ENCODE measurements at regions not wholly inside any gene's neighbourhood (a gene's known extent, or its start where the extent isn't known, plus 50 kb on each side); places are given as distances from the start of the nearest gene placed in this dataset.

DNA sequence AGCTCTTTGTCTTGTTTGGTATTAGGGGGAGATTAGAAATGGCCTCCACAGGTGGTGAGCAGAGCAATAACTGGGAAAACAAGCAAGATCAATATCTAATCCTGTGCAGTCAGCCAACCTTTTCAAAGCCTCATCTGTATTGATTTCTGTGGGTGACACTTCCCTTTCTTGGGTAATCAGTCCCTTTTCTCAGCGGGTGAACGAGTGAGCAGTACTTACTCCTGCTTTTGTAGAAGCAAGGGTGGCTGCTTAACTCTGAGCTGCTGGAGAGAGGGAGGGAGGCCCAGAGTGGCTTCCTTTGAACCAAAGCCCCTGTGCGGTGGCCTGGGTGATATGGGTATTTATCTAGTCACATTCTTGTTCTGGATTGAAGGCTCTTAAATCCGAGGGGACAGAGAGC, 254.8 kb upstream of the CHD6 start:
- no peak for DNase-seq
- H3K27me3 Mint-ChIP-seq: peaks cover 12% of the 10 kb centered on the region
- no peak overlapping the region for H3K4me3 Mint-ChIP-seq
- ATAC-seq: no peak
- no peaks in the 10 kb centered on the region for H3K4me1 Mint-ChIP-seq
- ChIA-PET POLR2A (no interaction called here), CTCF (no interaction called here)
- H3K9me3 Mint-ChIP-seq (ENCODE audit: low read depth): peaks cover 7% of the 10 kb centered on the region
- H3K36me3 Mint-ChIP-seq (ENCODE audit: low read depth): no peaks in the 10 kb centered on the region
- intact Hi-C loops (cut with DNase I, micrococcal nuclease): no loop called here
- H3K27ac Mint-ChIP-seq: no peak overlapping the region

GRCh38 chr20:41870869-41871462, 252.8 kb upstream of the CHD6 start:
- Mint-ChIP-seq H3K4me3 (no peak overlapping the region), H3K27me3 (peaks cover 10% of the 10 kb centered on the region), H3K4me1 (no peaks in the 10 kb centered on the region), H3K27ac (no peak overlapping the region), H3K36me3 (ENCODE audit: low read depth) (no peaks in the 10 kb centered on the region), H3K9me3 (ENCODE audit: low read depth) (peaks cover 9% of the 10 kb centered on the region)
- no peak for ATAC-seq
- ChIA-PET CTCF (no interaction called here), POLR2A (no interaction called here)
- no peak for DNase-seq
- intact Hi-C loops (cut with DNase I, micrococcal nuclease): no loop called here

DNA sequence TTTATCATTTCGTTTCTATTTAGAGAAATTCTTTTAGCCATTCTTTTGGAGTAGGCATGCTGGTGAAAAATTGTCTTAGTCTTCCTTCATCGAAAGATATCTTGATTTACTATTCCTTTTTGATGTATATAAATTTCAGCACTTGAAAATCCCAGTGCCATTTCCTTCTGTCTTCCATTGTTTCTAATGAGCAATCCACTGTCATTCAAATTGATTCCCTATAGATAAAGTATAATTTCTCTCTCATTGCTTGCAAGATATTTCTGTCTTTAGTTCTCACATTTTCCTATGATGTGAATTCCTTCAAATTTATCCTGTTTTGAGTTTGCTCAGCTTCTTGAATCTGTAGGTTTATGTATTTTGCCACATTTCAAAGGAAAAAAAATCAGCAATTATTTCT, 251.1 kb upstream of the CHD6 start:
- ChIA-PET POLR2A (no interaction called here), CTCF (no interaction called here)
- Mint-ChIP-seq H3K4me1 (no peaks in the 10 kb centered on the region), H3K27me3 (peaks cover 8% of the 10 kb centered on the region), H3K27ac (no peak overlapping the region), H3K4me3 (no peak overlapping the region), H3K36me3 (ENCODE audit: low read depth) (no peaks in the 10 kb centered on the region), H3K9me3 (ENCODE audit: low read depth) (peaks cover 9% of the 10 kb centered on the region)
- DNase-seq: no peak
- ATAC-seq: no peak
- intact Hi-C loops (cut with DNase I, micrococcal nuclease): no loop called here

DNA sequence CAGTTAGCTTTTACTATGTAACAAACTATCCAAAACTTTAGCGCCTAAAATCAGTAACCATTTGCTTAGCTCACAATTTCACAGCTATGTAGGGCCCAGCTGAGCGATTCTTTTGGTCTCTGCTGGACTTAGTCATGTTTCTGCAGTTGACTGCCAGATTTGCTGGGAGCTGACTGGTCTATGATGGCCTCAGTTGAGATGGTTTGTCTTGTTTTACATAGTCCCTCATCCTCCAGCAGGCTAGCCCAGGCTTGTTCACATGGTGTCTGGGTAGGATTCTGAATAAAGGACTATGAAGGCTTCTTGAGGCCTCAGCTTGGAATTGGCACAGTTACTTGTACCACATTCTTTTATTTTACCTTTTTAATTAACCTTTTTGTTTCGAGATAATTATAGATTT, 247.8 kb upstream of the CHD6 start:
- ChIA-PET POLR2A (no interaction called here), CTCF (interaction anchor here (0.5 kb wide), 1 partner anchor 72 kb away, joined by 3 read pairs; no protein-coding TSS in a partner anchor)
- DNase-seq: no peak
- H3K36me3 Mint-ChIP-seq (ENCODE audit: low read depth): no peaks in the 10 kb centered on the region
- H3K4me3 Mint-ChIP-seq: no peak overlapping the region
- no peaks in the 10 kb centered on the region for H3K27me3 Mint-ChIP-seq
- peaks cover 9% of the 10 kb centered on the region for H3K9me3 Mint-ChIP-seq (ENCODE audit: low read depth)
- ATAC-seq: no peak
- no peak overlapping the region for H3K27ac Mint-ChIP-seq
- intact Hi-C loops (cut with DNase I, micrococcal nuclease): no loop called here
- H3K4me1 Mint-ChIP-seq: no peaks in the 10 kb centered on the region

DNA sequence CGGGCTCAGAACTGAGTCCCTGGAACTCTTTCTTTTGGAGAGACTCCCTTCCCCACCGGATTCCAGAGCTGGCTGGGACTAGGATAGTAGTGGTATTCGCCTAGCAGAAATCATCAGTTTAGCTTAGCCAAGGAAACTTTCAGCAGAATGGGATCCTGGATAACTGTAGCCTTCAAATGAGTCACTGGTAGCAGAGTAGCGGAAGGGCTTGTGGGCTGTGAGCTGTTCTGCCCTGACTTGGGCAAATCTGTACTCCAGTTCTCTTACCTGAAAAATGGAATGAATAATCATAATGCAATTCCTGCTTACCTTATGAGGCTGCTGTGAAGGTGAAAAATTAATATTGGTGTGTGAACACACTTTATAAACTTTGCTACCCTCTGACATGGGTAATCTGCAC, 244.3 kb upstream of the CHD6 start:
- ChIA-PET CTCF (no interaction called here), POLR2A (no interaction called here)
- Mint-ChIP-seq H3K27me3 (no peaks in the 10 kb centered on the region), H3K4me3 (no peak overlapping the region), H3K36me3 (ENCODE audit: low read depth) (no peaks in the 10 kb centered on the region), H3K27ac (no peak overlapping the region), H3K4me1 (no peaks in the 10 kb centered on the region), H3K9me3 (ENCODE audit: low read depth) (no peaks in the 10 kb centered on the region)
- no peak for DNase-seq
- no peak for ATAC-seq
- intact Hi-C loops (cut with DNase I, micrococcal nuclease): no loop called here

DNA sequence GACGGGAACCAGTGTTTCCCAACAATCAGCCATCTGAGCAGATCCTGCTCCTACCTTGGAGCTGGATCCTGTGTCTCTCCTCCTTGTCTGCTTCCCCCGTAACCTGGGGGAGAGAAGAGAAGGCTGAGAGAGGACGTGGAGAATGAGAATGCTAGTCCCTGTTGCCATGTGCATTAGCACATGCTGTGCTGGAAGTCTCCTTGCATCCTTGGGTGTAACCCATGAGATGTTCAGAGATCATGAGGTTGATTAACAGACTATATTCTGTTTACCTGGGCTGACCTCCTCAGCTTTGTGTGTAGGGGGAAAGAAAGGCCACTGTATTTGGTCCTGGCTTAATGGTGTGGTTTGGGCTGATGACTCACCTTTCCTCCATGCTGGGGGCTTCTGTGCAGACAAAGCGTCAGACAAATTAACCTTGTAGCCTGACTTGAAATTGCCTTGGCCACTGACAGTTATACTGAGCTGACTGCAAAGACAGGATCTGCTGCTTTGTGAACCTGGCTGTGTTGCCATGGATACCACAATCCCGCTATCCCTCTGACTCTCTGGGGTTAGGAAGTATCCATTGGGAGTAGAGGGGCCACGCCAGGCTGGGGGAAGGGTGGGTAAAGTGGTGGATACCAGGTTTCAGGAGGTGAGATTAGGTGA, 243.7 kb upstream of the CHD6 start:
- no peaks in the 10 kb centered on the region for H3K27me3 Mint-ChIP-seq
- no peaks in the 10 kb centered on the region for H3K4me1 Mint-ChIP-seq
- no peak for ATAC-seq
- intact Hi-C loops (cut with DNase I, micrococcal nuclease): no loop called here
- no peaks in the 10 kb centered on the region for H3K9me3 Mint-ChIP-seq (ENCODE audit: low read depth)
- POLR2A ChIA-PET: no interaction called here
- no peak overlapping the region for H3K27ac Mint-ChIP-seq
- CTCF ChIA-PET: no interaction called here
- no peaks in the 10 kb centered on the region for H3K36me3 Mint-ChIP-seq (ENCODE audit: low read depth)
- no peak overlapping the region for H3K4me3 Mint-ChIP-seq
- no peak for DNase-seq

- intact Hi-C loops (cut with DNase I, micrococcal nuclease): no loop called here
- DNase-seq: peak; percentile 5
- Mint-ChIP-seq H3K27ac (no peak overlapping the region), H3K4me1 (no peaks in the 10 kb centered on the region), H3K4me3 (no peak overlapping the region), H3K36me3 (ENCODE audit: low read depth) (no peaks in the 10 kb centered on the region), H3K9me3 (ENCODE audit: low read depth) (no peaks in the 10 kb centered on the region), H3K27me3 (peaks cover 21% of the 10 kb centered on the region)
- peak; percentile 64 for ATAC-seq
- POLR2A ChIA-PET: no interaction called here
- CTCF ChIA-PET: no interaction called here
These were observed 236.6 kb upstream of the CHD6 start for GRCh38 chr20:41854765-41855164.

- ATAC-seq: no peak
These were observed 235.6 kb upstream of the CHD6 start for GRCh38 chr20:41853806-41854205.

GRCh38 chr20:41848180-41848579, 230.0 kb upstream of the CHD6 start:
- CTCF ChIA-PET: no interaction called here
- Mint-ChIP-seq H3K27ac (no peak overlapping the region), H3K4me3 (no peak overlapping the region), H3K27me3 (peaks cover 8% of the 10 kb centered on the region), H3K36me3 (ENCODE audit: low read depth) (no peaks in the 10 kb centered on the region), H3K9me3 (ENCODE audit: low read depth) (no peaks in the 10 kb centered on the region), H3K4me1 (no peaks in the 10 kb centered on the region)
- intact Hi-C loops (cut with DNase I, micrococcal nuclease): no loop called here
- ATAC-seq: no peak
- no peak for DNase-seq
- POLR2A ChIA-PET: no interaction called here

More at GRCh38 chr20:41853806-41854205, 235.6 kb upstream of the CHD6 start:
- ChIA-PET CTCF (interaction anchor here (0.7 kb wide), 1 partner anchor 90 kb away, joined by 4 read pairs; no protein-coding TSS in a partner anchor), POLR2A (interaction anchor here (0.7 kb wide), 1 partner anchor 11 kb away, joined by 5 read pairs; no protein-coding TSS in a partner anchor)
- DNase-seq: no peak
- intact Hi-C loops (cut with DNase I, micrococcal nuclease): no loop called here
- H3K27me3 Mint-ChIP-seq: peaks cover 21% of the 10 kb centered on the region
- no peaks in the 10 kb centered on the region for H3K4me1 Mint-ChIP-seq
- H3K36me3 Mint-ChIP-seq (ENCODE audit: low read depth): no peaks in the 10 kb centered on the region
- H3K27ac Mint-ChIP-seq: no peak overlapping the region
- no peaks in the 10 kb centered on the region for H3K9me3 Mint-ChIP-seq (ENCODE audit: low read depth)
- no peak overlapping the region for H3K4me3 Mint-ChIP-seq

DNA sequence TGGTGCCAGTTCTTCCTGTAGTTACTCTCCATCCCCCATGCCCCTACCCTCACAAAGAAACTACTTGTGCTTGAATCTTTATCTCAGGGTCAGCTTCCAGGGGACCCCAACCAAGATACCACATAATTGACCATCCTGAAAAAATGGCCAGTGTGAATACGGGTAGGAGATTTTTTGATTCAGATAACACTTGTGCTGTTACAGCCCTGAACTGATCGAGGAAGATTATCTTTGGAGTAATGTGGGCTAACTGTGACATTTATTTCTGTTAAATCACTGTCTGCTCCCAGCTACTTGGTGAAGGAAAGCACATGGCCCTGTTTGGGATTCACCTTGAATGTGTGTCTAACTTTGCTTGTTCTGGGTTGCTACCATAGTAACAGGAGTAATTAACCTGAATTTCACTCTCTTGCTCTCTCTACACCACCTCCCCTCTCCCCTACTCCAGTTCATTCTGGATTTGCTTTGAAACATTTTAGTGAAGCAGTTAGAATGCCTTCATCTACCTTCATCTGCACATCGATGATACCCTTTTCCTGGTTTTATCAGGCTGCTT, 219.6 kb upstream of the CHD6 start:
- H3K27me3 Mint-ChIP-seq: peaks cover 24% of the 10 kb centered on the region
- no peak overlapping the region for H3K4me3 Mint-ChIP-seq
- no peak overlapping the region for H3K27ac Mint-ChIP-seq
- DNase-seq (no peak), ATAC-seq (no peak)
- ChIA-PET CTCF (no interaction called here), POLR2A (interaction anchor here (0.6 kb wide), 1 partner anchor 8 kb away, joined by 4 read pairs; no protein-coding TSS in a partner anchor)
- H3K36me3 Mint-ChIP-seq (ENCODE audit: low read depth): no peaks in the 10 kb centered on the region
- H3K9me3 Mint-ChIP-seq (ENCODE audit: low read depth): peaks cover 3% of the 10 kb centered on the region
- no peaks in the 10 kb centered on the region for H3K4me1 Mint-ChIP-seq
- intact Hi-C loops (cut with DNase I, micrococcal nuclease): no loop called here

DNA sequence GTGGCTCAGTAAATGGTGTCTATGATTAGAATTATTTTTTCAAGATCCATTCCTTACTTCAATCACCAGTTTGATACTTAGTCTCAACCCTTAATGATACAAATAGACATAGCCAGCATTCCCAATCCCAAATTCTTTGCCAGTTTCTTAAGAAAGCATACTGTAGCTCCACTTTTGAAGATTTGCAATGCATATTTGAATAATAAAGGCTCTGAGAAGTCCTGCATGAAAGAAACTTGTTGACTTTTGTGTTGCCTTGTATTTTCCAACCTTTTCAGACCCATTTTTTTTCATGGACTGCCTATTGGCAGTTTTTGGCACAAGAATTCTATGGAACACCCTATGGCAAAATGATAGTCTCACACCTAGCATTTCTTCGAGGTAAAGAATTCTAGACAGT, 215.6 kb upstream of the CHD6 start:
- no peaks in the 10 kb centered on the region for H3K4me1 Mint-ChIP-seq
- intact Hi-C loops (cut with DNase I, micrococcal nuclease): no loop called here

GRCh38 chr20:41830702-41831101, 212.5 kb upstream of the CHD6 start:
- Mint-ChIP-seq H3K9me3 (ENCODE audit: low read depth) (no peaks in the 10 kb centered on the region), H3K27me3 (peaks cover 12% of the 10 kb centered on the region), H3K4me1 (no peaks in the 10 kb centered on the region), H3K27ac (no peak overlapping the region), H3K36me3 (ENCODE audit: low read depth) (no peaks in the 10 kb centered on the region), H3K4me3 (no peak overlapping the region)
- intact Hi-C loops (cut with DNase I, micrococcal nuclease): no loop called here
- ChIA-PET POLR2A (no interaction called here), CTCF (interaction anchor here (0.6 to 0.7 kb wide), 2 partner anchors 45 to 221 kb away, joined by 3 read pairs; no protein-coding TSS in a partner anchor)
- no peak for DNase-seq
- no peak for ATAC-seq

More for the DNA sequence above, 215.6 kb upstream of the CHD6 start:
- H3K27me3 Mint-ChIP-seq: peaks cover 13% of the 10 kb centered on the region
- POLR2A ChIA-PET: no interaction called here
- H3K9me3 Mint-ChIP-seq (ENCODE audit: low read depth): no peaks in the 10 kb centered on the region
- H3K36me3 Mint-ChIP-seq (ENCODE audit: low read depth): no peaks in the 10 kb centered on the region
- DNase-seq: no peak
- H3K4me3 Mint-ChIP-seq: no peak overlapping the region
- H3K27ac Mint-ChIP-seq: no peak overlapping the region
- ATAC-seq: no peak
- CTCF ChIA-PET: no interaction called here
